GM18499 (cell line): ENCODE measurements at regions not wholly inside any gene's neighbourhood (a gene's known extent, or its start where the extent isn't known, plus 50 kb on each side); places are given as distances from the start of the nearest gene placed in this dataset.
"Not testable (repeated sequence)": the region's sequence is repeated elsewhere in the genome, so short reads cannot be mapped to it uniquely, and the experiment has no call there.

ENCODE experiments used
- ATAC-seq: cut with Tn5 transposase; IDR thresholded peaks from one replicate; pipeline ENCODE4 v1.9.1; 2021; ENCODE audit warnings: moderate number of reproducible peaks; ENCODE audit not compliant: insufficient read depth, unreplicated experiment

DNA sequence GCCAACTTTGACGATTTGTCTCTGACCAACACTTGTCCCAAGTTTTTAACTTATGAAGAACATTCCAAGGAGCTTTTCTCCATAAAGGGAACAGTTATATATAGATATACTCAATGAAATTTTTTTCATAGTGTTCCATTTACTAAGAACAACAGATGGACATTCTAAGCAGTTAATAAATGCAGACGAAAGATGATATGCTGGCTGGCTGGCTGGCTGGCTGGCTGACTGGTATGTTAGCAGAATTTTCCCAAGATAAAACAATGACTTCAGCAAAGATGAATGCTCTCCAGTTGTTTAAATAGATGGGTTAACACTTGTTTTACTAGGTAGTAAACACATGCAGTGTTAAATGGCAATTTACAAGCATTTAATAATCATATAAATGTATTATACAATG, 62.2 kb downstream of the SPANXN3 start:
- ATAC-seq, result no peak

DNA sequence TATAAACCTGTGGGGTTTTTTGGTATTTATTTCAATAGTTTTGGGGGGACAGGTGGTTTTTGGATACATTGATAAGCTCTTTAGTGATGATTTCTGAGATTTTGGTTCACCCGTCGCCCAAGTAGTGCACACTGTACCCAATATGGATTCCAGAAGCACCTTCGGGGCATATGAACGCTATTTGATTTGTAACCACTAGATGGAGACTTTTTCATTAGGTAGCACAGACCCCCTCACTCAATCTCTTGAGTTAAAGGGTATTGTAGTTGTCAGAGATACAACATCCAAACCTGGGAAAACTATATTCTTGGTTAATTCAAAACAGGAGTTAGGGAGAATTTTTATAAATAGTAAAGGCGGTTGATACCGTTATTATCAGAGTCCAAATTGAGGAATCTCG, 79.8 kb downstream of the SPANXN3 start:
- no peak for ATAC-seq

DNA sequence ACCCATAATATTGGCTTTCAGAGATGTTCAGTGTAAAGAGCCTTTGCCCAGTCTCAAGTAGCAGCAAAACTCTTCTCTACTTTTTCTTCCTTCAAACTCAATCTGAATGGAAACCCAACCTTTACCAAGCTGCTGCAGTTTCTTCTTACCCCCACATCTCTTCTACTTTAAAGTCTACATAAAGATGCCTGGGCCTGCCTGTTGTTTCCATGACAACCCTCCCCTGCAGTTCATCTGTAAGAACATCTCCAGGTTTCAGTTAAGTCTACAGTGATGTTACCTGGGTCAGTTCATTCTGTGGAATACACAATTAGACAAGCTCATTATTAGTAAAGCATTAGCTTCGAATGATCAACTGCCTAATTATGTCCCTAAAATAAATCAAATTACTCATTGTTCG, 81.4 kb downstream of the SPANXN3 start:
- no peak for ATAC-seq

DNA sequence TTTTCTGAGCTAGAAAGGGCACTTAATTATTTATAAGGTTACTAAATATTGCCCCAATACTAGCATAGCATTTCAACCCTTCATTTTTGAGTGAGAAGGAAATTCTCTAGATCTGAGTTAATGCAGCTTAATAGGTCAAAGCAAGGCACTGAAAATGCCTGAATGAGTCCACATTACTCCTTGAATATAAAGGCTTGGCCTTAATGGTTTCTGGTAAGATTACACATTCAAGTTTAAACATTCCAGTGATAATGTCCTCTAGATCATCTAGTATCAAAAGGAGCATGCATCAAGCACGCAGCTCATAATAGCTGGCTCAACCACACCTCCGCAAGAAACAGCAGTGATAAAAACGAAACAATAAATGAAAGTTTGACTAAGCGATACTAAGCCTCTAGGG, 87.5 kb downstream of the SPANXN3 start:
- ATAC-seq, result no peak

DNA sequence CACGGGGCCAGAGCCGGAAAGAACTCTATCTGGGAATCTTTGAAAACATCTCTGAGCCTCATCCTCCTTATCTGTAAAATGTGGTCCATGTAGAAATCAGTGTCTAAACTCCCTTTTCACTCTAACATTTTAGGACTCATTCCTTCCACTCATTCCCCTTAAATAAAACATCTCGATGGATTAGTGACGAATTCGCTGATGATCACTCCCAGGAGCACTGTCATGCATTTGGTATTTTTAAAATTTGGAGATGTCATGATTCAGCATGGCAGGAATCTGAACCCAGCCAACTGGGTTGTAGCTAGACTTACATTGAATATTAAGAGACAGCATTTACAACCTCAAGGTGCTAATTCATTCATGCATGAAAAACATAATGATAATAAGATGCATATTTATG, 88.1 kb downstream of the SPANXN3 start:
- no peak for ATAC-seq

DNA sequence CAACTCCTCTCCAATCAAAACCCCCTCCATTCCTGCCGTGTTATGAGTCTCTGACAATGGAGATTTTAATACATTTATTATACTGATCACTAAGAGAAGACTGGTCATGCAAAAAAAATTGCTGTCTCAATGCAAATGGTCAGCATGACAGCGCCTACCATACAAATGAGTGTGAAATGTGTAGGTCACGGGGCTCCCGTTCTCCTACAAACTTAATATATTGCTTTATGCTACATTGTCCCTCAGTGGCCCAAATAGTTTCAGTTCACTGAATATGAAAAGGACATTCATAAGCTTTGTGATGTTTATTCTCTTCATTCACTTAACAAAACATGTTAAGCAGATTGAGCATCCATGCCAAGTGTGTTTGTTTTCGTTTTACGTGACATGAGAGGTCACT, 116.1 kb downstream of the SPANXN3 start:
- ATAC-seq, result no peak

DNA sequence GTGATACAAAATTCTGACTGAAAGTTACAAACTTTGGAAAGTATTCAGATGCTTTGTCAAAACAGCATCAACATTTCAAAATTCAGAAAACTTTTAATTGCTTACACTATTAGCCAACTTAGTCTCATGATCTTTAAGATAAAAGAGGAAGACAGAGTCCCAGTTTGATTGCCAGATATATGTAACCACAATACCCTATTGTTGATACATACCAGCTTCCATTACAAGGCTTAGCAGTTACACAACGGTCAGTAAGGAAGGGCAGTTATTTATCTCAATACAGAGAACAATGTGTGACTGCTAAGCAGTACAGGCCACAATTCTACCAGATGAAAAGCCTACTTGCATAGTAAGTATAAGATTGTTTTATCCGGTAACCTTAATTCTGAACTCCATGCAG, 138.4 kb downstream of the SPANXN3 start:
- ATAC-seq, result no peak

DNA sequence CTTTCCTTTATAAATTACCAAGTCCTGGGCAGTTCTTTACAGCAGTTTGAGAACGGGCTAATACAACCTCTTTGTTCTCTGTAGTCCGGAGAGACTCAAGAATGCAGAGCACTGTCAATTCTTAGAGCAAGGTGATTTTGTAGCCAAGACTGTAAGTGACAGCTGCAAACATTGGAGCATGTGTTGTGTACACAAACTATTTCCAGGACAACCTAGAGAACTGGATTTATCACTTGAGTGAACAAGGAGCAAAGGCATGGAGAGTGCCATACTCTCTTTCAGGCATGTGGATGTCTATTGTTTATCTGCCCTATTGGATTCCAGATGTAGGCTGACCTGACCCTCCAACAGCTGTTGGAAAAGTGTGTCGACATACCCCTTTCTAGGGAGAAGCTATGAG, 153.9 kb downstream of the SPANXN3 start:
- no peak for ATAC-seq

DNA sequence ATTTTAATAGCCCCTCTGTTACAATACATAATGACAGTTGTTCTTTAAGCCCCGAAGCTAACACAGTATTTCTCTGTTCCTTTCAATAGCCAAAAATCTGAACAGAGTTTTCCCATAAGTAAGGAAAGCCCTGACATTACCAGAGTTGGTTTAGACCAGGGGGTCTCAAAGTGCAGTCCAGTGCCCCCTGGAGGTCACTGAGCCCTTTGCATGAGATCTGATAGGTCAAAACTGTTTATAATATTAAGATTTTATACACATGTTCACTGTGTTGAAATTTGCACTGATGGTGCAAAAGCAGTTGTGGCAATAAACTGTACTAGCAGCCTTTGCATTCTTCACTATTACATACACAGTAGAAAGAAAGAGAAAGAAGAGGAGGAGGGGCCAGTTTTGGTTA, 177.1 kb downstream of the SPANXN3 start:
- ATAC-seq, result no peak

DNA sequence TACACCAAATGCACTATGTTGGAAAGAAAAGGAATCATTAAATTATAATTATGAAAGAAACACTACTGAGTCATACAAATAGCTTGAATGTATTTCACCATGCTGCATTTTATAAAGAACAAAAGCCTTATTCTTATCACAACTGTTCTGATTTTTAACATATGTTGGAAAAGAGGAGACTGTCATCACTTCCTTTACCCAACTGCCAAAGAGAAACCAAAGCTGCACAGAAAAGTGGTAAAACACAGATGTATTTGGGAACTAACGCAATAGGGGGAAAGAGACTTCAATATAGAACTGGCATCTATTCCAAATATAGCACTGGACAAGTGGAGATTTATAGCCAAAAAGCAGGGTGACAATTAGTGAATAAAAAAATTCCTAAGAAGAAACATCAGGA, 181.0 kb downstream of the SPANXN3 start:
- ATAC-seq, result no peak

DNA sequence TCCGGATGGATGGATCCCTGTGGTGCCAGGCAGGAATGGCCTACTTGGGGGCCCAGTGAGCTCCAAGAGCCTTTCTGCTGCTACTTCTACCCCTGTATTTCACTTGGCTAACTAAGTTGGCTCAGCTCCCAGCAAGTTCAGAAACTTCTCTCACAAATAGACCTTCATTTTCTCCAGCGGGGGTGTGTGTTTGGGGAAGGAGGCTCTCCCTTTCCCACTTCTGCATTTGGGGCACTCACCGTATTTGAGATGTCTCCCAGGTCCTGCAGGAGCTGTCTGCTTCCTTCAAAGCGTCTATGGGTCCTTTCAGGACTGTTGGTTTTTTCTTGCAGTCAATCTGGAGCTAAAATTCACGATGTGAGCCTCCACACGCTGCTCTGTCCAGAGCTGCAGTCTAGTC, 197.7 kb downstream of the SPANXN3 start:
- ATAC-seq, result no peak

DNA sequence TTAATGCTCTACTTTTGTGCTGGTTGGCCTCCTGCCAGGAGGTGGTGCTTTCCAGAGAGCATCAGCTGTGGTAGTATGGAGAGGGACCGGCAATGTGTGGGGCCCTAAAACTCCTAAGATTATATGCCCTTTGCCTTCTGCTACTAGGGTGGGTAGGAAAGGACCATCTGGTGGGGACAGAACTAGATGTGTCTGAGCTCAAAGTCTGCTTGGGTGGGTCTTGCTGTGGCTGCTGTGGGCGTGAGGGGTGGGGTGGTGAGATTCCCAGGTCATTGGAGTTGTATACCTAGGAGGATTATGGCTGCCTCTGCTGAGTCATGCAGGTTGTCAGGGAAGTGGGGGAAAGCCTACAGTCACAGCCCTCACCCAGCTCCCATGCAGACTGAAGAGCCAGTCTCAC, 198.4 kb downstream of the SPANXN3 start:
- not testable (repeated sequence) for ATAC-seq

DNA sequence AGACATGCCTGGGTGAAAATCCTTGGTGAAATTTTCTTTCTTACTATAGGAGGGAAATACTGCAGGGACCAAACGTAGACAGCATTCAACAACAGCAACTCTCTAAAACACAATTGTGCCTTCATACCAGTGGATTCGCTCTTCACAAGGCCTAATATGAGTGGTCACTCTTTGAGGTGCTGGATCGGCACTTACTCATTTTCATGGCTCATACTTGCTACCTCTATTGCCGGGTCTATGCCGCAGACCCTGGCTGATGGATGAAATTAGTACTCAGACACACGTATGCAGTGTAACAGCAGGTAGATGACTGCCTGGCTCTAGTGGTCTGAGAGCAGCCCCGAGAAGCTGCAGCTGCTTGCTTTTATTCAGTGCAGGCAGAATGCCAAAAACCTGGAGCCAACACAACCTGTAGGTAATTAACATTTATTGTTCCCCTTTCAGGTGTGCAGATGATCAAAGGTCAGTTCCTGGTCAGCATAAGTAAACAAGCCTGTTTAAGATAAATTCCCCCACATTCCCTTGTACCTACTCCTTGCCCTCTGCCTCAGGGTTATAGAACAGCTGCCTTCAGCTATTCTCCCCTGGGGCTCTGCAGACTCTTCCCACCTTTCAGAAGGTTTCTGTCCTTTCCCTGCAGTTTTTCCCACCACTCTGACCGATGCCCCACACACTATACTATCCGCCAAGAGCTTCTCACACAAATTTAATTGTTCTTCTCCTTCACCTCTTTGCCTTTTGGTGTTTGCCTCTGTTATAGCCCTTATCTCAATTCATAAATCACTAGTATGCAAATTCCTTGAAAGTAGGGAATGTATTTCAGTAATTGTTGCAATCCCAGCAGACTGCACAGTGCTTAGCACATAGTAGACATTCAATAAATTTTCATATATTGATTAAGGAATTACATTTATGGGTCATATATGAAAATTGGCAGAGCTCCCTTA, 210.0 kb downstream of the SPANXN3 start:
- no peak for ATAC-seq

DNA sequence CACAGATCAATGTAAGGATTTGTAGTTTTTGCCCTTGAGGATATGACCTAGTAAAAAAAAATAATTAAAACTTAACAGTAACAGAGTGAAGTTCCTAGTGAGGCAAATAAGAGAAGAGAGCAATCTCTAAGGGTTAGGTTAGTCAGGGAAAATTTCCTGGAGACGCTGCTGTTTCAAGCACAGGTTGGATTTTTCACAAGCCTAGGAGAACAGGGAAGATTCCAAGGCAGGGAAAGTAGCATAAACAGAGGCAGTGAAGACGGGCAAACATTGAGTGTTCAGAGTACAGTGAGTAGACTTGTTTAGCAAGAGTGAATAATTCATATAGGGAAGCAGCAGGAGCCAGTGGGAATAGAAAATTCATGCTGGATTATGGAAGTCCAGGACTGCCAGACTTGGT, 212.8 kb downstream of the SPANXN3 start:
- ATAC-seq, result no peak

DNA sequence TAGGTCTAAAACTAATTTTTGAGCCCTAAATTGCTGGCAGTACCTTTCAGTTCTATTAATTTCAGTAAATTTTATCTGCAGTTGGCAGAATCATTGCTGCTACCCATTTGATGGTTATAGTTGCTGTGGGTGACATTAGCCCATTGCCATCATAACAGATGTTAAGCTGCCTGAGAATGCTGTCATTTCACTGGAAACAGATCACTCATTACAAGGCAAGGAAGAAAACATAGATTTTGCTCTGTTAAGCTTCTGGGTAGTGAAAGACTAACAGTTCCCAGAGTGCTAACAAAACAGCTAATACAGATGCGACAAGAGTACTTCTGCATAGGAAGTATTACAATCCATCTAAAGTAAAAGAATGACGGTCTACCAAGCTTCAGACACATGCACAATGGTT, 213.2 kb downstream of the SPANXN3 start:
- ATAC-seq, result no peak

DNA sequence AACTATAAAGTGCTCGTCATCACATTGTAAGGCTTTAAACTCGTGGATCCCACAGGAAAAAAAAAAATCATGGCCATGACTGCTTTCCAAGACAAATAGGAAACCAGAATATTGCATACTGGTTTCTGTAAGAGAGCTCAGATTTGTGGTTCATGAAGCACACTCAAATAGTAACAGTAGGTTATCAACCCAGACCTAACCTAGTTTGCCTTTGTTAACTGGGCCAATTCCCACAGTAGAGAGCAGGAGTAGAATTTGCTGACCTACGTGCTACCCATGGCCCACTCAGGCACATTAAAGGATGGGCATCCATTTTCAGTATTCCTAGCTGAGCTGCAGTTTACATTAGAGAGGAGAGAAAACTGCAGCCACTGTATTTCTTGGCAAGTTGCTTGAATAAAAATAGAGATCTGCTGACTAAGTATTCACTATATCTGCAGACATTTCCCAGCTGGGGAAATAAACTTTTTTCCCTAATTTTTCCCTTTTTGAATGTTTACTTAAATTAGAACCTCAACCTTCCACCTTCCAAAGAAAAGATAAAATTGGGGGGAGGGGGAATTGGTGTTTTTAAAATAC, 218.5 kb downstream of the SPANXN3 start:
- no peak for ATAC-seq

DNA sequence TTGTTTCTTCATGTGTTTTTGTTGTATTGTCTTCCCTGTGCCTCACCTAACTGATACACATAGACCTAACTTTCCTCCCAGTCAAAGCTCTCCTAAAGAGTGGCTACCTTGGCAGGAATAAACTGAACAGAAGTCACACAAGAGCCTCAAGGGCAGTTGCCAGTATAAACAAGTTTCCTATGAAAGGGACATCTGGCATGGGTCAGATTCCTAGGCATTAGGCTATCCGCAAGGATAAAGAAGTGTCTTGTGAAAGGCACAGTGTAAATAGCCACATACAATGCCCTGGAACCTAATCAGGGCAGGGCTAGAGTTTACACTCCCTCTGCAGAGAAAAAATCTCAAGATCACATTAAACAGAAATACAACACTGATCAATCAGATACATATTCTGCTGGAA, 220.8 kb downstream of the SPANXN3 start:
- no peak for ATAC-seq

DNA sequence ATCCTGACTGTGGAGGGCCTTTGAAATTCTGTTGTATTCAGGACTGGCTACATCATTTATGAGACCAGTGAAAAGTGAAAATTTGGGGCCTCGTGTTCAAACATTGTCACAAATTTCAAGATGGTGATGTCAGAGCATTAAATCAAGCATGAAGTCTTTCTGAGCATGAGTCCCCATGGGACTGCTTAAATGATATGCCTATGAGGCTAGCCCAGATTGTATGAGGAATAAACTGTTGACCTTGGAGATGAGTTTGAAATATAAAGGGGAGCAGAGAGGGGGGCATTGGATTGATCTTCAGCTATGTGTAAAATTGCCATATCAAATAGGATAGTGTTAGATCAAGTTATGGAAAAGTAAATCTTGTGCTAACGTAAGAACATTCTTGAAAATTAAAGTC, 230.0 kb downstream of the SPANXN3 start:
- no peak for ATAC-seq

DNA sequence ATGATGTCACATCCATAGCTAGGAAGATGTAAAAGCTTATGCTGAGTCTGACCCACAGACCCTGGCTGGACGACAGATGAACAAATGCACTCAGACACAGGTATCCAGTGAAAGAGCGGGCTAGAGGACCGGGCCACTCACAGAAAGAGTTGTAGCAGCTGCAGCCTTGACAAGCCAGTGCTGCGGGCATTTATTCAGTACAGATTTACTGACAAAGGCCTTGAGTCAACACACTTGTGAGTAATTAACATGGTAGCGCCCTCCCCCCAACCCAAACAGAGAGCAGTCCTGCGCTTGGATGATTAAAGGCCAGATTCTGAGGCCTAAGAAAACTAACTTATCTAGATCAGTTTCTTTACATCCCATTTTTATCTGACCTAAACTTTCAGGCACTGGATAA, 244.6 kb downstream of the SPANXN4 start:
- ATAC-seq, result no peak

DNA sequence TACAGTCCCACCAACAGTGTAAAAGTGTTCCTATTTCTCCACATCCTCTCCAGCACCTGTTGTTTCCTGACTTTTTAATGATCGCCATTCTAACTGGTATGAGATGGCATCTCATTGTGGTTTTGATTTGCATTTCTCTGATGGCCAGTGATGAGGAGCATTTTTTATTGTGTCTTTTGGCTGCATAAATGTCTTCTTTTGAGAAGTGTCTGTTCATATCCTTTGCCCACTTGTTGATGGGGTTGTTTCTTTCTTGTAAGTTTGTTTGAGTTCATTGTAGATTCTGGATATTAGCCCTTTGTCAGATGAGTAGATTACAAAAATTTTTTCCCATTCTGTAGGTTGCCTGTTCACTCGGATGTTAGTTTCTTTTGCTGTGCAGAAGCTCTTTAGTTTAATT, 218.9 kb downstream of the SPANXN4 start:
- ATAC-seq, result not testable (repeated sequence)

DNA sequence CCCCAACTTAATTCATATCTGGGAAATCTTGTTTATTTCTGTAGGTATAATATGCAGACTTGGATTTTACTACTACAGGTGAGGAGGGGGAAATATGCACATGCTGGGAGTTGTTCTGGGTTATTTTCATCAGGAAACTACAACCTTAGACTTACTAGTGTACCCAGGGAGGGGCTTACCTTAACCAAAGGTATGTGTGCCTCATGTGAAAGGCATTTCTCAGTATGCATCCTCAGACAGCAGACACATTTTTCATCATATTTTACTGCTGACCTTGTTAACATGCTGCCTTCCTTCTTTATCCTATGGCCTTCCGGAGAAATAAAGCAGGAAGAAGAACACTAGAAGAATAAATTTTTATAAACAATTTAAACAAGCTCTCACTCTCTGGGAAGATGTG, 214.9 kb downstream of the SPANXN4 start:
- no peak for ATAC-seq

DNA sequence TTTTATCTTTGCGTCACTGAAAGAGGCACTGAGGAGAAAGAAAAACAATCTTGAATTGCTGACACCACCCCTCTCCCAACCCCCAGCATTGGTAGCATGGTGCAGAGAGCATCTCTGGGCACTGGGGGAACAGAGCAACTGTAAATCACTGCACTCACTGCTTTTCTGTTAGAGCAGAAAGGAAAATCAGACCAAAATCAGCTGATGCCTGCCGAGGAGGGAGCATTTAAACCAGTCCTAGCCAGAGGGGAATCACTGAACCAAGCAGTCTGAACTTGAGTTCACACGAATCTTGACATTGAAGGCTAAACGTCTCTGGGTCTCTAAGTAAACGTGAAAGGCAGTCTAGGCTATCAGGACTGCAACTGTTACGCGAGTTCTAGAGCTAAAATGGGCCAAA, 205.8 kb downstream of the SPANXN4 start:
- no peak for ATAC-seq
